ENCODE measurements at regions not wholly inside any gene's neighbourhood (a gene's known extent, or its start where the extent isn't known, plus 50 kb on each side); places are given as distances from the start of the nearest gene placed in this dataset.
A peak's percentile ranks its signal among the peaks of the same experiment; 100 is the strongest.

- no peak for DNase-seq
These were observed 150.1 kb upstream of the ARHGAP42 start for GRCh38 chr11:100536979-100537378.

GRCh38 chr11:100543386-100543785 lies 143.7 kb upstream of the ARHGAP42 start:
- no peak for DNase-seq

GRCh38 chr11:100545556-100545955 lies 141.5 kb upstream of the ARHGAP42 start:
- DNase-seq, result peak; percentile 60 to 79

GRCh38 chr11:100545970-100546369 lies 141.1 kb upstream of the ARHGAP42 start:
- no peak for DNase-seq

GRCh38 chr11:100546714-100547113 lies 140.4 kb upstream of the ARHGAP42 start:
- peak in 1 of 2 experiments; percentile 1 for DNase-seq

- no peak for DNase-seq
These were observed 136.8 kb upstream of the ARHGAP42 start for GRCh38 chr11:100550298-100550697.

- DNase-seq, result no peak
These were observed 136.0 kb upstream of the ARHGAP42 start for GRCh38 chr11:100550912-100551632.

GRCh38 chr11:100555931-100556330 lies 131.2 kb upstream of the ARHGAP42 start:
- no peak for DNase-seq

- no peak for DNase-seq
These were observed 130.3 kb upstream of the ARHGAP42 start for GRCh38 chr11:100556781-100557180.

GRCh38 chr11:100557830-100558611 lies 129.1 kb upstream of the ARHGAP42 start:
- no peak for DNase-seq

- no peak for DNase-seq
These were observed 126.5 kb upstream of the ARHGAP42 start for GRCh38 chr11:100560606-100561005.

GRCh38 chr11:100561323-100561722 lies 125.8 kb upstream of the ARHGAP42 start:
- DNase-seq, result no peak

- no peak for DNase-seq
These were observed 125.0 kb upstream of the ARHGAP42 start for GRCh38 chr11:100562128-100562527.

GRCh38 chr11:100563541-100564280 lies 123.4 kb upstream of the ARHGAP42 start:
- no peak for DNase-seq

- no peak for DNase-seq
These were observed 113.1 kb upstream of the ARHGAP42 start for GRCh38 chr11:100573911-100574513.

GRCh38 chr11:100574894-100575769 lies 112.0 kb upstream of the ARHGAP42 start:
- no peak for DNase-seq

- peak in 1 of 2 experiments; percentile 7 for DNase-seq
These were observed 111.0 kb upstream of the ARHGAP42 start for GRCh38 chr11:100575860-100576717.

GRCh38 chr11:100576718-100577021 lies 110.4 kb upstream of the ARHGAP42 start:
- DNase-seq, result no peak

- DNase-seq, result no peak
These were observed 108.2 kb upstream of the ARHGAP42 start for GRCh38 chr11:100578831-100579311.

- no peak for DNase-seq
These were observed 105.8 kb upstream of the ARHGAP42 start for GRCh38 chr11:100581318-100581717.
